ENCODE measurements at regions not wholly inside any gene's neighbourhood (a gene's known extent, or its start where the extent isn't known, plus 50 kb on each side); places are given as distances from the start of the nearest gene placed in this dataset.
"Not testable (repeated sequence)": the region's sequence is repeated elsewhere in the genome, so short reads cannot be mapped to it uniquely, and the experiment has no call there.

DNA sequence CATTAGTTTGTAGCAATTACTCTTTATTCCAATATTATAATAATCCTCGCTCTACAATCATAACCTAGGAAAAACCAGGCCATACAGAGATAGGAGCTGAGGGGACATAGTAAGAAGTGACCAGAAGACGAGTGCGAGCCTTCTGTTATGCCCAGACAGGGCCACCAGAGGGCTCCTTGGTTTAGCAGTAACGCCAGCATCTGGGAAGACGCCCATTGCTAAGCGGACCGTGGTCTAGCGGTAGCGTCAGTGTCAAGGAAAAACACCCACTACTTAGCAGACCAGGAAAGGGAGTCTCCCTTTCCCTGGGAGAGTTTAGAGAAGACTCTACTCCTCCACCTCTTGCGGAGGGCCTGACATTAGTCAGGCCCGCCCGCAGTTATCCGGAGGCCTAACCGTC lies 82.3 kb upstream of the IMMP2L start:
- TF ChIP-seq, protein P1, sequence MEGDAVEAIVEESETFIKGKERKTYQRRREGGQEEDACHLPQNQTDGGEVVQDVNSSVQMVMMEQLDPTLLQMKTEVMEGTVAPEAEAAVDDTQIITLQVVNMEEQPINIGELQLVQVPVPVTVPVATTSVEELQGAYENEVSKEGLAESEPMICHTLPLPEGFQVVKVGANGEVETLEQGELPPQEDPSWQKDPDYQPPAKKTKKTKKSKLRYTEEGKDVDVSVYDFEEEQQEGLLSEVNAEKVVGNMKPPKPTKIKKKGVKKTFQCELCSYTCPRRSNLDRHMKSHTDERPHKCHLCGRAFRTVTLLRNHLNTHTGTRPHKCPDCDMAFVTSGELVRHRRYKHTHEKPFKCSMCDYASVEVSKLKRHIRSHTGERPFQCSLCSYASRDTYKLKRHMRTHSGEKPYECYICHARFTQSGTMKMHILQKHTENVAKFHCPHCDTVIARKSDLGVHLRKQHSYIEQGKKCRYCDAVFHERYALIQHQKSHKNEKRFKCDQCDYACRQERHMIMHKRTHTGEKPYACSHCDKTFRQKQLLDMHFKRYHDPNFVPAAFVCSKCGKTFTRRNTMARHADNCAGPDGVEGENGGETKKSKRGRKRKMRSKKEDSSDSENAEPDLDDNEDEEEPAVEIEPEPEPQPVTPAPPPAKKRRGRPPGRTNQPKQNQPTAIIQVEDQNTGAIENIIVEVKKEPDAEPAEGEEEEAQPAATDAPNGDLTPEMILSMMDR (IDR thresholded peaks at IDR 0.05): not testable (repeated sequence)
- not testable (repeated sequence) for TF ChIP-seq POLR2A (IDR thresholded peaks at IDR 0.05)

Measured in right lobe of liver (tissue), 4 donors.